DND-41 (cell line): ENCODE measurements at regions not wholly inside any gene's neighbourhood (a gene's known extent, or its start where the extent isn't known, plus 50 kb on each side); places are given as distances from the start of the nearest gene placed in this dataset.

ENCODE experiments used
- ATAC-seq: fragments of 200-7000 bp; cut with Tn5 transposase; 3 replicates; pipeline ENCODE4 v1.9.1; 2021; ENCODE audit warnings: low read depth; ENCODE audit not compliant: insufficient read depth
- DNase-seq: peaks from one replicate; pipeline ENCODE4 v3.0.0-alpha.2; 2020
- H2AFZ ChIP-seq: 2 replicates; pipeline ENCODE4 v1.6.0; 2012; ENCODE audit warnings: low read depth, low read length
- H3K27ac ChIP-seq: 2 replicates; pipeline ENCODE4 v1.5.1; 2012; ENCODE audit warnings: low read length, inconsistent platforms
- H3K27me3 ChIP-seq: fragments of 200-600 bp; sonication (generic); 2 replicates; pipeline ENCODE4 v1.6.0; 2012; ENCODE audit warnings: low read length, mild to moderate bottlenecking, inconsistent platforms; ENCODE audit not compliant: insufficient read depth, poor library complexity
- H3K36me3 ChIP-seq: 2 replicates; pipeline ENCODE4 v1.5.1; 2012; ENCODE audit warnings: low read length, inconsistent platforms; ENCODE audit not compliant: insufficient read depth
- H3K4me1 ChIP-seq: 2 replicates; pipeline ENCODE4 v1.5.1; 2012; ENCODE audit warnings: mild to moderate bottlenecking, low read length; ENCODE audit not compliant: insufficient read depth
- H3K4me2 ChIP-seq: 2 replicates; pipeline ENCODE4 v1.6.0; 2012; ENCODE audit warnings: mild to moderate bottlenecking, moderate library complexity, low read length, inconsistent platforms; ENCODE audit not compliant: insufficient read depth
- H3K4me3 ChIP-seq, 2 experiments: fragments of 200-600 bp in 1 of 2; shearing (Covaris generic) in 1 of 2; 2 replicates each; pipeline ENCODE4 v1.5.1; 2012 to 2016; ENCODE audit warnings: inconsistent platforms in 2 of 2, low read length in 2 of 2, mild to moderate bottlenecking in 2 of 2, low read depth in 1 of 2, moderate library complexity in 1 of 2
- H3K79me2 ChIP-seq: 2 replicates; pipeline ENCODE4 v1.6.0; 2012; ENCODE audit warnings: low read length, inconsistent platforms; ENCODE audit not compliant: insufficient read depth
- H3K9ac ChIP-seq: 2 replicates; pipeline ENCODE4 v1.6.0; 2012; ENCODE audit warnings: low read depth, mild to moderate bottlenecking, inconsistent platforms, low read length, moderate library complexity
- H3K9me3 ChIP-seq: 2 replicates; pipeline ENCODE4 v1.5.1; 2012; ENCODE audit warnings: low read length, moderate library complexity, mild to moderate bottlenecking, inconsistent platforms; ENCODE audit not compliant: insufficient read depth, severe bottlenecking
- H4K20me1 ChIP-seq: 2 replicates; pipeline ENCODE4 v1.6.0; 2012; ENCODE audit warnings: low read length; ENCODE audit not compliant: insufficient read depth
- EZH2 ChIP-seq: IDR thresholded peaks from 3 replicates; pipeline ENCODE4 v1.6.1; 2012; ENCODE audit warnings: borderline replicate concordance, low read depth, mild to moderate bottlenecking, moderate library complexity, low read length, inconsistent platforms; ENCODE audit not compliant: severe bottlenecking
- TF ChIP-seq, protein P1 (sequence below): IDR thresholded peaks from 2 replicates; pipeline ENCODE4 v1.5.1; 2012; ENCODE audit warnings: borderline replicate concordance, low read length, moderate library complexity, mild to moderate bottlenecking; ENCODE audit not compliant: poor library complexity, severe bottlenecking; ENCODE audit errors: extremely low read depth

DNA sequence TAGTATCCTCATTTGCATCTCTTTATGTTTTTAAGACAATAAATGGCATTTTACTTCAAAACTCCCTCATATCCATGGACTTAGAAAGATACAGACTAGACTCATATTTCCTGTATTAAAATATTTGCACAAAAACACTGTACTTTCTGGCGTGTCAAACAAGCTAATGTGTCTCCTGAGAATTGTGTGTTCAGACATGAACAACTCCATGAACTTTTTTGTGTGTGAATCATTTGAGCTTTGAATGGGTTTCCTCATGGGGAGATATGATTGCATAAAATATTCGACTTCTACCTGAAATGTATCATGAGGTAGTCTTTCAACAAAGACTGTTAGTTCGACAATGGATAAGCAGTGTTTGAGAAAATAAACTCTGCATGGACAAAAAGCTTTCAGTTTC lies 58.8 kb downstream of the TMEM30B start:
- Histone ChIP-seq H3K27me3 (peaks cover 24% of the 10 kb centered on the region), H3K9me3 (no peaks in the 10 kb centered on the region), H3K27ac (no peak overlapping the region), H3K4me2 (no peak overlapping the region), H3K9ac (no peak overlapping the region), H3K4me3 (no peak overlapping the region), H4K20me1 (no peaks in the 10 kb centered on the region), H3K4me1 (no peaks in the 10 kb centered on the region), H3K36me3 (no peaks in the 10 kb centered on the region), H2AFZ (no peak overlapping the region), H3K79me2 (no peaks in the 10 kb centered on the region)
- ATAC-seq (no peak), DNase-seq (no peak)
- TF ChIP-seq EZH2, result no peak
- TF ChIP-seq, protein P1, sequence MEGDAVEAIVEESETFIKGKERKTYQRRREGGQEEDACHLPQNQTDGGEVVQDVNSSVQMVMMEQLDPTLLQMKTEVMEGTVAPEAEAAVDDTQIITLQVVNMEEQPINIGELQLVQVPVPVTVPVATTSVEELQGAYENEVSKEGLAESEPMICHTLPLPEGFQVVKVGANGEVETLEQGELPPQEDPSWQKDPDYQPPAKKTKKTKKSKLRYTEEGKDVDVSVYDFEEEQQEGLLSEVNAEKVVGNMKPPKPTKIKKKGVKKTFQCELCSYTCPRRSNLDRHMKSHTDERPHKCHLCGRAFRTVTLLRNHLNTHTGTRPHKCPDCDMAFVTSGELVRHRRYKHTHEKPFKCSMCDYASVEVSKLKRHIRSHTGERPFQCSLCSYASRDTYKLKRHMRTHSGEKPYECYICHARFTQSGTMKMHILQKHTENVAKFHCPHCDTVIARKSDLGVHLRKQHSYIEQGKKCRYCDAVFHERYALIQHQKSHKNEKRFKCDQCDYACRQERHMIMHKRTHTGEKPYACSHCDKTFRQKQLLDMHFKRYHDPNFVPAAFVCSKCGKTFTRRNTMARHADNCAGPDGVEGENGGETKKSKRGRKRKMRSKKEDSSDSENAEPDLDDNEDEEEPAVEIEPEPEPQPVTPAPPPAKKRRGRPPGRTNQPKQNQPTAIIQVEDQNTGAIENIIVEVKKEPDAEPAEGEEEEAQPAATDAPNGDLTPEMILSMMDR, result no peak

DNA sequence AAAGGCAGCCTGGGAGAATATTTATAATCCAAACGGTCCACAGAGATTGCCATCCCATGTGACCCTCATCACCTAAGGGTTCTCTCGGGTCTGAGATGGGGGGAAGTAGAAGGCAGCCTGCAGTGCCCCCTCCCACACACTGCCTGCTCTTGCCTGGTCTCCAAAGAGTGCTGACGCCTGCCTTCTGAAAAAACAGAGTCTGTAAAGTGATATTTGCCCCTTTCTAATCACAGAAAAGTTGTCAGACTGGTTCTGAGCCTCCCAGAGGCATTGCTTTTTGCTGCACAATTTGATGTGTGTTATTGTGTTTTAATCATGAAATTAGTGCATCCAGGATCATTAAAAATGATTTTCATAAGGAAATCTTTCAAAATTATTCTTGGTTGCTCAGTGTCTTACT lies 59.2 kb downstream of the TMEM30B start:
- no peak for DNase-seq
- TF ChIP-seq EZH2, result no peak
- TF ChIP-seq, protein P1, result no peak
- H2AFZ ChIP-seq, result no peak overlapping the region
- H3K9ac ChIP-seq, result no peak overlapping the region
- H3K9me3 ChIP-seq, result no peaks in the 10 kb centered on the region
- no peaks in the 10 kb centered on the region for H3K79me2 ChIP-seq
- H3K4me1 ChIP-seq, result no peaks in the 10 kb centered on the region
- no peak overlapping the region for H3K4me3 ChIP-seq
- H3K36me3 ChIP-seq, result no peaks in the 10 kb centered on the region
- peaks cover 24% of the 10 kb centered on the region for H3K27me3 ChIP-seq
- ATAC-seq, result no peak
- no peak overlapping the region for H3K27ac ChIP-seq
- H4K20me1 ChIP-seq, result no peaks in the 10 kb centered on the region
- H3K4me2 ChIP-seq, result no peak overlapping the region

DNA sequence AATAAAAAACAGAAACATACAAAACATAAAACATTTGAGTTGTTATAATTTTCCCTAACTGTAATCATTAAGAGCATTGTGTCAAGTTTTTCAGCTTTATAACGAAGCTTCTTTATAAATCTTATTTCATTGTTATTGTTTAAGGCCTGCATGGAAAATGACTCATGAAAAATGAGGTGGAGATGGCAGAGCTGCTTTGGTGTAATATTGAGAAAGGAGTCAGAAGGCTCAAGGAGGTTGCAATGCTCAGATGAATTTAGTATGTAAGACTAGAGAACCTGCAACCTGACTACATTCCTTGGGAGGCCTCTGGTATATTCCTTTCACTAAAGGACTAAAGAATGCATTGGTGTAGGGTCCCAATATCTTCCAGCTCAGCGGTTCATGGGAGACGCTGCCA lies 61.5 kb downstream of the TMEM30B start:
- H3K36me3 ChIP-seq, result no peaks in the 10 kb centered on the region
- no peak for DNase-seq
- TF ChIP-seq, protein P1, result no peak
- no peak for TF ChIP-seq EZH2
- H2AFZ ChIP-seq, result no peak overlapping the region
- no peaks in the 10 kb centered on the region for H3K79me2 ChIP-seq
- no peak overlapping the region for H3K27ac ChIP-seq
- no peaks in the 10 kb centered on the region for H3K4me1 ChIP-seq
- no peak overlapping the region for H3K4me2 ChIP-seq
- H4K20me1 ChIP-seq, result no peaks in the 10 kb centered on the region
- H3K9ac ChIP-seq, result no peak overlapping the region
- ATAC-seq, result no peak
- H3K4me3 ChIP-seq, result no peak overlapping the region
- H3K9me3 ChIP-seq, result no peaks in the 10 kb centered on the region
- peaks cover 27% of the 10 kb centered on the region for H3K27me3 ChIP-seq

DNA sequence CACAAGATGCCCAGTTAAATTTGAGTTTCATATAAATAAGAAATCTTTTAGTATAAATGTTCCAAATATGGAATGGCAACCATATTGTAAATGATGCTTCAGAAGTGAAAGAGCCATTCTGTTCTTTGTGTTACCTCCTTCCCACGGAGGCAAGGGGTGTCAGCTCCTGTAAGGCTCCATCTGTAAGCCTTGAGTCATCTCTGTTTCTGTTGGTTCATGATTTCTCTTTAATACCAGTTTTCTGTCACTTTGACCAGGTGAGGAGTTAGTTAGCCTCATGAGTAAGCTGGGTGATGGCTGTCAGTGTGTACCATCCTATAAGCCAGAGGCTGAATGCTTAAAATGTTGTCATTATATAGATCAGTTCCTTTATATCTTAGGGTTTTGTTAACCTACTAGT lies 61.9 kb downstream of the TMEM30B start:
- no peak overlapping the region for H3K9ac ChIP-seq
- ATAC-seq (no peak), DNase-seq (no peak)
- no peak overlapping the region for H3K27ac ChIP-seq
- H3K27me3 ChIP-seq, result peaks cover 27% of the 10 kb centered on the region
- H3K4me1 ChIP-seq, result no peaks in the 10 kb centered on the region
- no peaks in the 10 kb centered on the region for H3K9me3 ChIP-seq
- H2AFZ ChIP-seq, result no peak overlapping the region
- no peak for TF ChIP-seq EZH2
- TF ChIP-seq, protein P1, result no peak
- H3K4me2 ChIP-seq, result no peak overlapping the region
- H3K79me2 ChIP-seq, result no peaks in the 10 kb centered on the region
- no peak overlapping the region for H3K4me3 ChIP-seq
- H4K20me1 ChIP-seq, result no peaks in the 10 kb centered on the region
- no peaks in the 10 kb centered on the region for H3K36me3 ChIP-seq
